Progenitor cell of endocrine pancreas (in vitro differentiated cells): ENCODE measurements at regions not wholly inside any gene's neighbourhood (a gene's known extent, or its start where the extent isn't known, plus 50 kb on each side); places are given as distances from the start of the nearest gene placed in this dataset.

Experiments
- DNase-seq: peaks from one replicate; pipeline ENCODE4 v3.0.0; 2021; ENCODE audit warnings: low spot score; ENCODE audit not compliant: unreplicated experiment
- H3K27ac Mint-ChIP-seq: 2 replicates; pipeline ENCODE4 v1.8.0; 2021; ENCODE audit warnings: mild to moderate bottlenecking, moderate library complexity, mixed read lengths
- H3K27me3 Mint-ChIP-seq: 2 replicates; pipeline ENCODE4 v1.8.0; 2021; ENCODE audit warnings: mixed read lengths
- H3K36me3 Mint-ChIP-seq: 2 replicates; pipeline ENCODE4 v1.8.0; 2022; ENCODE audit warnings: mixed read lengths; ENCODE audit not compliant: insufficient read depth
- H3K4me1 Mint-ChIP-seq: 2 replicates; pipeline ENCODE4 v1.8.0; 2021; ENCODE audit warnings: low read depth, mixed read lengths
- H3K4me3 Mint-ChIP-seq: 2 replicates; pipeline ENCODE4 v1.8.0; 2021; ENCODE audit warnings: low read depth, mild to moderate bottlenecking, moderate library complexity, mixed read lengths
- H3K9me3 Mint-ChIP-seq: 2 replicates; pipeline ENCODE4 v1.8.0; 2021; ENCODE audit warnings: low read depth, mixed read lengths
- CTCF ChIP-seq: fragments of 200-600 bp; sonication (generic); IDR thresholded peaks from one replicate; pipeline ENCODE4 v1.5.0; 2021; ENCODE audit warnings: antibody characterized with exemption, mild to moderate bottlenecking; ENCODE audit not compliant: unreplicated experiment

GRCh38 chrX:88977835-88978234 is 230.8 kb downstream of the CPXCR1 start:
- no peak for TF ChIP-seq CTCF
- no peaks in the 10 kb centered on the region for H3K9me3 Mint-ChIP-seq
- H3K27me3 Mint-ChIP-seq: no peaks in the 10 kb centered on the region
- H3K27ac Mint-ChIP-seq: no peak overlapping the region
- DNase-seq: no peak
- no peak overlapping the region for H3K4me3 Mint-ChIP-seq
- no peaks in the 10 kb centered on the region for H3K36me3 Mint-ChIP-seq
- no peaks in the 10 kb centered on the region for H3K4me1 Mint-ChIP-seq

- peaks cover 3% of the 10 kb centered on the region for H3K4me1 Mint-ChIP-seq
- DNase-seq: no peak
- no peaks in the 10 kb centered on the region for H3K27me3 Mint-ChIP-seq
- no peak overlapping the region for H3K27ac Mint-ChIP-seq
- no peak overlapping the region for H3K4me3 Mint-ChIP-seq
- no peak for TF ChIP-seq CTCF
- no peaks in the 10 kb centered on the region for H3K9me3 Mint-ChIP-seq
- H3K36me3 Mint-ChIP-seq: no peaks in the 10 kb centered on the region
These were observed 235.2 kb downstream of the CPXCR1 start for GRCh38 chrX:88982183-88982582.

- peaks cover 3% of the 10 kb centered on the region for H3K4me1 Mint-ChIP-seq
- DNase-seq: no peak
- H3K27me3 Mint-ChIP-seq: no peaks in the 10 kb centered on the region
- TF ChIP-seq CTCF: no peak
- no peaks in the 10 kb centered on the region for H3K36me3 Mint-ChIP-seq
- H3K9me3 Mint-ChIP-seq: no peaks in the 10 kb centered on the region
- H3K27ac Mint-ChIP-seq: no peak overlapping the region
- no peak overlapping the region for H3K4me3 Mint-ChIP-seq
These were observed 235.9 kb downstream of the CPXCR1 start for GRCh38 chrX:88982933-88983332.

- Mint-ChIP-seq H3K27ac (no peak overlapping the region), H3K36me3 (no peaks in the 10 kb centered on the region), H3K4me3 (no peak overlapping the region), H3K27me3 (no peaks in the 10 kb centered on the region), H3K9me3 (no peaks in the 10 kb centered on the region), H3K4me1 (peaks cover 14% of the 10 kb centered on the region)
- no peak for DNase-seq
- TF ChIP-seq CTCF: no peak
These were observed 241.8 kb downstream of the CPXCR1 start for GRCh38 chrX:88988796-88989195.

- H3K27me3 Mint-ChIP-seq: no peaks in the 10 kb centered on the region
- no peaks in the 10 kb centered on the region for H3K36me3 Mint-ChIP-seq
- TF ChIP-seq CTCF: no peak
- no peak overlapping the region for H3K4me3 Mint-ChIP-seq
- no peak overlapping the region for H3K27ac Mint-ChIP-seq
- no peak for DNase-seq
- no peaks in the 10 kb centered on the region for H3K9me3 Mint-ChIP-seq
- peaks cover 12% of the 10 kb centered on the region for H3K4me1 Mint-ChIP-seq
These were observed 244.0 kb downstream of the CPXCR1 start for GRCh38 chrX:88990882-88991582.
